ENCODE measurements at regions not wholly inside any gene's neighbourhood (a gene's known extent, or its start where the extent isn't known, plus 50 kb on each side); places are given as distances from the start of the nearest gene placed in this dataset.

GRCh38 chr5:24141046-24141445, 503.7 kb downstream of the CDH10 start:
- TF ChIP-seq CTCF (IDR thresholded peaks at IDR 0.05; ENCODE audit: poor library complexity, severe bottlenecking) = no peak
- TF ChIP-seq EZH2 (IDR thresholded peaks at IDR 0.05; ENCODE audit: borderline replicate concordance, insufficient read depth, low read length, poor library complexity, severe bottlenecking) = no peak
- TF ChIP-seq POLR2AphosphoS5 (IDR thresholded peaks at IDR 0.05) = no peak
- no peak for TF ChIP-seq TAF1 (IDR thresholded peaks at IDR 0.05; ENCODE audit: low read depth)
- TF ChIP-seq EP300 (conservative IDR thresholded peaks at IDR 0.05; ENCODE audit: poor library complexity, severe bottlenecking) = no peak
- no peak for TF ChIP-seq MXI1 (conservative IDR thresholded peaks at IDR 0.05; ENCODE audit: poor library complexity, severe bottlenecking)
- no peak for TF ChIP-seq RAD21 (conservative IDR thresholded peaks at IDR 0.05)
- no peak for TF ChIP-seq REST (IDR thresholded peaks at IDR 0.05; ENCODE audit: borderline replicate concordance)
- no peak for TF ChIP-seq SMC3 (conservative IDR thresholded peaks at IDR 0.05; ENCODE audit: poor library complexity)
